ENCODE measurements at regions not wholly inside any gene's neighbourhood (a gene's known extent, or its start where the extent isn't known, plus 50 kb on each side); places are given as distances from the start of the nearest gene placed in this dataset.

GRCh38 chr4:60930866-60931265 lies 269.3 kb upstream of the ADGRL3 start:
- TF ChIP-seq CEBPB (IDR thresholded peaks at IDR 0.05) (no peak), TAF1 (IDR thresholded peaks at IDR 0.05; ENCODE audit: low read depth) (no peak), RAD21 (IDR thresholded peaks at IDR 0.05; ENCODE audit: low read depth) (no peak), EGR1 (IDR thresholded peaks at IDR 0.05) (no peak), USF1 (IDR thresholded peaks at IDR 0.05) (no peak), REST (IDR thresholded peaks at IDR 0.05; ENCODE audit: low read depth) (no peak), CREB1 (IDR thresholded peaks at IDR 0.05; ENCODE audit: low read depth) (no peak), EP300 (IDR thresholded peaks at IDR 0.05; ENCODE audit: borderline replicate concordance) (no peak), FOXM1 (IDR thresholded peaks at IDR 0.05; ENCODE audit: borderline replicate concordance, low read depth) (no peak)

Data from Ishikawa (cell line).